HepG2 (cell line): ENCODE measurements at regions not wholly inside any gene's neighbourhood (a gene's known extent, or its start where the extent isn't known, plus 50 kb on each side); places are given as distances from the start of the nearest gene placed in this dataset.

Source experiments
- ATAC-seq: fragments of 200-7000 bp; cut with Tn5 transposase; 3 replicates; pipeline ENCODE4 v1.9.1; 2020; ENCODE audit warnings: mild to moderate bottlenecking, moderate library complexity
- BruUV-seq: library from RNA; stranded (reverse); fragments of 400-500 nt; replicated peaks from 2 replicates; lab custom pipeline; 2021; lab: Mats Ljungman, UMichigan
- CTCF ChIA-PET: fragments of 300-600 bp; formaldehyde crosslinking; extraction: SDS; loops from one replicate; lab custom pipeline; 2021; ENCODE audit warnings: low total read pairs, inconsistent platforms, low intra/inter-chr PET ratio; lab: Yijun Ruan, JAX
- POLR2A ChIA-PET: fragments of 350-600 bp; sonication (Branson Sonifier 250); formaldehyde crosslinking; loops from one replicate; lab custom pipeline; 2020; ENCODE audit warnings: antibody characterized with exemption, inconsistent platforms; lab: Yijun Ruan, JAX
- DNase-seq: peaks from one replicate; pipeline ENCODE4 v3.0.0-alpha.2; 2015; ENCODE audit warnings: low spot score
- FAIRE-seq: peaks from 3 replicates; lab custom pipeline; 2011; peaks lifted over from hg19 to GRCh38; lab: Jason Lieb, UNC
- H2AFZ ChIP-seq: one replicate; pipeline ENCODE4 v1.6.1; 2011; ENCODE audit warnings: low read length, inconsistent platforms
- H3K27ac ChIP-seq: fragments of 300-600 bp; 3 replicates; pipeline ENCODE4 v1.8.0; 2011; ENCODE audit warnings: mixed run types, mild to moderate bottlenecking, mixed read lengths, low read length, inconsistent platforms; ENCODE audit not compliant: insufficient read depth; ENCODE audit errors: extremely low read length
- H3K27me3 ChIP-seq, 2 experiments: fragments of 200-600 bp in 1 of 2; 2 replicates in 1 of 2; 3 replicates in 1 of 2; pipeline versions ENCODE4 v1.6.0 to v1.8.0; 2011; ENCODE audit warnings: low read length in 2 of 2, mild to moderate bottlenecking in 2 of 2, moderate library complexity in 2 of 2, inconsistent platforms in 1 of 2; ENCODE audit not compliant: insufficient read depth in 2 of 2, control insufficient read depth in 1 of 2
- H3K36me3 ChIP-seq, 2 experiments: fragments of 200-600 bp in 1 of 2; replicated peaks in 1 of 2; 2 replicates in 1 of 2; 3 replicates in 1 of 2; pipeline versions ENCODE4 v1.5.1 to v1.8.0; 2011; ENCODE audit warnings: low read length in 2 of 2, inconsistent platforms in 1 of 2; ENCODE audit not compliant: insufficient read depth in 2 of 2, control insufficient read depth in 1 of 2
- H3K4me1 ChIP-seq: 2 replicates; pipeline ENCODE4 v1.5.1; 2012; ENCODE audit warnings: low read length, inconsistent platforms; ENCODE audit not compliant: insufficient read depth
- H3K4me2 ChIP-seq: 2 replicates; pipeline ENCODE4 v1.6.0; 2011; ENCODE audit warnings: low read depth, low read length, inconsistent platforms
- H3K4me3 ChIP-seq, 3 experiments: fragments of 200-600 bp in 1 of 3; sonication (generic), shearing (Covaris generic) in 1 of 3; replicated peaks in 1 of 3; 2 replicates each; pipeline ENCODE4 v1.5.1; 2011 to 2016; ENCODE audit warnings: low read length in 3 of 3, inconsistent platforms in 2 of 3, low read depth in 2 of 3, mild to moderate bottlenecking in 2 of 3, control low read depth in 1 of 3, mixed read lengths in 1 of 3; ENCODE audit not compliant: insufficient read depth in 1 of 3
- H3K79me2 ChIP-seq: one replicate; pipeline ENCODE4 v1.6.1; 2011; ENCODE audit warnings: low read length, inconsistent platforms; ENCODE audit not compliant: insufficient read depth
- H3K9ac ChIP-seq: 2 replicates; pipeline ENCODE4 v1.6.0; 2011; ENCODE audit warnings: mild to moderate bottlenecking, low read depth, low read length, inconsistent platforms; ENCODE audit not compliant: insufficient read depth
- H3K9me3 ChIP-seq: 2 replicates; pipeline ENCODE4 v1.5.1; 2012; ENCODE audit warnings: mild to moderate bottlenecking, low read length
- H4K20me1 ChIP-seq: 2 replicates; pipeline ENCODE4 v1.6.0; 2011; ENCODE audit warnings: inconsistent platforms, mild to moderate bottlenecking, low read length, moderate library complexity; ENCODE audit not compliant: insufficient read depth
- ATF7 ChIP-seq, 2 experiments: fragments of 450-650 bp in 1 of 2; sonication (generic) in 1 of 2; formaldehyde crosslinking in 1 of 2; IDR thresholded peaks; 2 replicates each; pipeline versions ENCODE4 v1.4.0 to v1.6.1; 2016 to 2020; ENCODE audit warnings: antibody characterized with exemption in 1 of 2, mild to moderate bottlenecking in 1 of 2, missing genetic modification reagents in 1 of 2
- KDM2A ChIP-seq: sonication (generic); formaldehyde crosslinking; IDR thresholded peaks from 2 replicates; pipeline ENCODE4 v1.4.0; 2020; ENCODE audit warnings: low read depth, missing genetic modification reagents, borderline replicate concordance
- MAF1 ChIP-seq: sonication (generic); formaldehyde crosslinking; IDR thresholded peaks from 2 replicates; pipeline ENCODE4 v1.5.0; 2020; ENCODE audit warnings: missing genetic modification reagents, borderline replicate concordance
- NR3C1 ChIP-seq: sonication (generic); formaldehyde crosslinking; IDR thresholded peaks from 2 replicates; pipeline ENCODE4 v1.4.0; 2020; ENCODE audit warnings: missing genetic modification reagents
- RFX3 ChIP-seq: IDR thresholded peaks from 2 replicates; pipeline ENCODE4 v1.6.1; 2016; ENCODE audit warnings: missing biosample characterization, missing genetic modification reagents
- SKI ChIP-seq: fragments of 450-650 bp; IDR thresholded peaks from one replicate; pipeline ENCODE4 v1.6.1; 2018; ENCODE audit warnings: mild to moderate bottlenecking; ENCODE audit not compliant: partially characterized antibody
- STAT5B ChIP-seq: sonication (generic); formaldehyde crosslinking; IDR thresholded peaks from 2 replicates; pipeline ENCODE4 v1.4.0; 2020; ENCODE audit warnings: missing genetic modification reagents
- TCF12 ChIP-seq, 2 experiments: fragments of 450-650 bp in 1 of 2; sonication (generic) in 1 of 2; formaldehyde crosslinking in 1 of 2; IDR thresholded peaks; 2 replicates each; pipeline versions ENCODE4 v1.6.1 to v1.8.0; 2017 to 2022; ENCODE audit warnings: antibody characterized with exemption in 1 of 2, mild to moderate bottlenecking in 1 of 2, missing genetic modification reagents in 1 of 2, moderate library complexity in 1 of 2
- TCF7 ChIP-seq: sonication (generic); IDR thresholded peaks from 2 replicates; pipeline ENCODE4 v1.6.1; 2016; ENCODE audit warnings: antibody characterized with exemption, low read depth
- ZBTB1 ChIP-seq: sonication (generic); formaldehyde crosslinking; IDR thresholded peaks from 2 replicates; pipeline ENCODE4 v1.4.0; 2020; ENCODE audit warnings: missing genetic modification reagents, borderline replicate concordance
- ZFP90 ChIP-seq: sonication (generic); formaldehyde crosslinking; IDR thresholded peaks from 2 replicates; pipeline ENCODE4 v1.8.0; 2022; ENCODE audit warnings: missing genetic modification reagents, mild to moderate bottlenecking, inconsistent platforms, borderline replicate concordance
- ZNF232 ChIP-seq: sonication (generic); formaldehyde crosslinking; IDR thresholded peaks from 2 replicates; pipeline ENCODE4 v1.4.0; 2020; ENCODE audit warnings: missing genetic modification reagents, borderline replicate concordance
- ZNF296 ChIP-seq: sonication (generic); formaldehyde crosslinking; conservative IDR thresholded peaks from 2 replicates; pipeline ENCODE4 v1.5.0; 2020; ENCODE audit warnings: mild to moderate bottlenecking, missing genetic modification reagents
- ZNF484 ChIP-seq: sonication (generic); formaldehyde crosslinking; IDR thresholded peaks from 2 replicates; pipeline ENCODE4 v1.5.1; 2020; ENCODE audit warnings: mild to moderate bottlenecking, low read depth, missing genetic modification reagents, borderline replicate concordance
- ZNF713 ChIP-seq: sonication (generic); formaldehyde crosslinking; IDR thresholded peaks from 2 replicates; pipeline ENCODE4 v1.4.0; 2020; ENCODE audit warnings: mild to moderate bottlenecking, missing genetic modification reagents
- ZNF724P ChIP-seq: sonication (generic); formaldehyde crosslinking; IDR thresholded peaks from 2 replicates; pipeline ENCODE4 v1.8.0; 2022; ENCODE audit warnings: missing genetic modification reagents, borderline replicate concordance
- WGBS: methylation state at CpG from one replicate; pipeline ENCODE4 v1.1.6; 2017; ENCODE audit warnings: low lambda C conversion rate; 5-methylcytosine and 5-hydroxymethylcytosine counted together
- in situ Hi-C: cut with HindIII; loops from 2 replicates; pipeline ENCODE4 v1.10.0; 2017; ENCODE audit warnings: low pct_unique_long_range_greater_than_20kb; ENCODE audit not compliant: extremely low pct_ligation_motif_present
- intact Hi-C: fragments of 100-400 bp; cut with micrococcal nuclease; formaldehyde crosslinking; loops from one replicate; pipeline ENCODE4 v1.10.0; 2022; ENCODE audit not compliant: unreplicated experiment
- TF ChIP-seq, protein P1 (sequence below): sonication (generic); formaldehyde crosslinking; IDR thresholded peaks from 2 replicates; pipeline ENCODE4 v1.4.0; 2020; ENCODE audit warnings: missing genetic modification reagents, mild to moderate bottlenecking, borderline replicate concordance
- TF ChIP-seq, protein P2 (sequence below): sonication (generic); formaldehyde crosslinking; IDR thresholded peaks from 2 replicates; pipeline ENCODE4 v1.4.0; 2020; ENCODE audit warnings: mild to moderate bottlenecking, missing genetic modification reagents

DNA sequence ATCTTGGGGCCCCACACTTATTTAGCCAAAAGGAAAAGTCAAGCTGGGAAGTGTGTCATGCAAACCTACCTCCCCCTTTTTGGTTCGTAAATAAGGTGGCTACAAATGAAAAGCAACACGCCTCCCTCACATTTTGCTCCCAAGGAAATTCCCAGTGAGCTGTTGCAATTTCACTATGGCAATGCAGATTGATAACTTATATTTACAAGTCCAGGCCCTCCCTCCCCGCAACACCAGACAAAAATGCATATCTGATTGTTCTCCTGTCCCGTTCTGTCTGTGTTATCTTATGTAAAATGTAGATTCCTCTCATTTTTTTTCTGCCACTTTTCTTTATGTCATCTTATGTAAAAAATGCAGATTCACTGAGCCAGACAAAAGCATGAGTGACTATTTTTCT is 1305.3 kb downstream of the SLITRK5 start:
- BruUV-seq = no TSS peak
- Histone ChIP-seq H3K9me3 (no peaks in the 10 kb centered on the region), H2AFZ (no peak overlapping the region), H3K27ac (no peak overlapping the region), H3K4me1 (no peaks in the 10 kb centered on the region), H3K9ac (no peak overlapping the region), H4K20me1 (no peaks in the 10 kb centered on the region), H3K4me3 (no peak overlapping the region), H3K79me2 (no peaks in the 10 kb centered on the region), H3K4me2 (no peak overlapping the region), H3K27me3 (no peaks in the 10 kb centered on the region), H3K36me3 (no peaks in the 10 kb centered on the region)
- WGBS = 2% methylated on average over 4 of the region's 4 CpGs
- no peak for FAIRE-seq
- ATAC-seq = no peak
- ChIA-PET CTCF (no interaction called here), POLR2A (no interaction called here)
- DNase-seq = no peak
- in situ Hi-C loops (no loop called here), intact Hi-C loops (no loop called here)
- no peak for TF ChIP-seq ZNF484 (CRISPR knock-in tag)
- no peak for TF ChIP-seq ZNF724P (CRISPR knock-in tag)
- TF ChIP-seq, protein P1, sequence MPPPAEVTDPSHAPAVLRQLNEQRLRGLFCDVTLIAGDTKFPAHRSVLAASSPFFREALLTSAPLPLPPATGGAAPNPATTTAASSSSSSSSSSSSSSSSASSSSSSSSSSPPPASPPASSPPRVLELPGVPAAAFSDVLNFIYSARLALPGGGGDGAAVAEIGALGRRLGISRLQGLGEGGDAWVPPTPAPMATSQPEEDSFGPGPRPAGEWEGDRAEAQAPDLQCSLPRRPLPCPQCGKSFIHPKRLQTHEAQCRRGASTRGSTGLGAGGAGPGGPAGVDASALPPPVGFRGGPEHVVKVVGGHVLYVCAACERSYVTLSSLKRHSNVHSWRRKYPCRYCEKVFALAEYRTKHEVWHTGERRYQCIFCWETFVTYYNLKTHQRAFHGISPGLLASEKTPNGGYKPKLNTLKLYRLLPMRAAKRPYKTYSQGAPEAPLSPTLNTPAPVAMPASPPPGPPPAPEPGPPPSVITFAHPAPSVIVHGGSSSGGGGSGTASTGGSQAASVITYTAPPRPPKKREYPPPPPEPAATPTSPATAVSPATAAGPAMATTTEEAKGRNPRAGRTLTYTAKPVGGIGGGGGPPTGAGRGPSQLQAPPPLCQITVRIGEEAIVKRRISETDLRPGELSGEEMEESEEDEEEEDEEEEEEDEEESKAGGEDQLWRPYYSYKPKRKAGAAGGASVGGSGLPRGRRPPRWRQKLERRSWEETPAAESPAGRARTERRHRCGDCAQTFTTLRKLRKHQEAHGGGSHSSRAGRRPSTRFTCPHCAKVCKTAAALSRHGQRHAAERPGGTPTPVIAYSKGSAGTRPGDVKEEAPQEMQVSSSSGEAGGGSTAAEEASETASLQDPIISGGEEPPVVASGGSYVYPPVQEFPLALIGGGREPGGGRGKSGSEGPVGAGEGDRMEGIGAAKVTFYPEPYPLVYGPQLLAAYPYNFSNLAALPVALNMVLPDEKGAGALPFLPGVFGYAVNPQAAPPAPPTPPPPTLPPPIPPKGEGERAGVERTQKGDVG = no peak
- no peak for TF ChIP-seq ZFP90
- no peak for TF ChIP-seq KDM2A (CRISPR knock-in tag)
- no peak for TF ChIP-seq TCF7
- no peak for TF ChIP-seq NR3C1
- no peak for TF ChIP-seq STAT5B
- no peak for TF ChIP-seq ZNF232
- TF ChIP-seq TCF12 (IDR thresholded peaks at IDR 0.05) = no peak
- TF ChIP-seq TCF12 (CRISPR knock-in tag; IDR thresholded peaks at IDR 0.05) = no peak
- TF ChIP-seq SKI = no peak
- TF ChIP-seq, protein P2, sequence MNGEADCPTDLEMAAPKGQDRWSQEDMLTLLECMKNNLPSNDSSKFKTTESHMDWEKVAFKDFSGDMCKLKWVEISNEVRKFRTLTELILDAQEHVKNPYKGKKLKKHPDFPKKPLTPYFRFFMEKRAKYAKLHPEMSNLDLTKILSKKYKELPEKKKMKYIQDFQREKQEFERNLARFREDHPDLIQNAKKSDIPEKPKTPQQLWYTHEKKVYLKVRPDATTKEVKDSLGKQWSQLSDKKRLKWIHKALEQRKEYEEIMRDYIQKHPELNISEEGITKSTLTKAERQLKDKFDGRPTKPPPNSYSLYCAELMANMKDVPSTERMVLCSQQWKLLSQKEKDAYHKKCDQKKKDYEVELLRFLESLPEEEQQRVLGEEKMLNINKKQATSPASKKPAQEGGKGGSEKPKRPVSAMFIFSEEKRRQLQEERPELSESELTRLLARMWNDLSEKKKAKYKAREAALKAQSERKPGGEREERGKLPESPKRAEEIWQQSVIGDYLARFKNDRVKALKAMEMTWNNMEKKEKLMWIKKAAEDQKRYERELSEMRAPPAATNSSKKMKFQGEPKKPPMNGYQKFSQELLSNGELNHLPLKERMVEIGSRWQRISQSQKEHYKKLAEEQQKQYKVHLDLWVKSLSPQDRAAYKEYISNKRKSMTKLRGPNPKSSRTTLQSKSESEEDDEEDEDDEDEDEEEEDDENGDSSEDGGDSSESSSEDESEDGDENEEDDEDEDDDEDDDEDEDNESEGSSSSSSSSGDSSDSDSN (CRISPR knock-in tag) = no peak
- no peak for TF ChIP-seq MAF1 (CRISPR knock-in tag)
- no peak for TF ChIP-seq RFX3 (CRISPR knock-in tag)
- TF ChIP-seq ZNF296 (CRISPR knock-in tag) = no peak
- TF ChIP-seq ZNF713 = no peak
- no peak for TF ChIP-seq ATF7 (IDR thresholded peaks at IDR 0.05)
- TF ChIP-seq ATF7 (CRISPR knock-in tag; IDR thresholded peaks at IDR 0.05) = no peak
- no peak for TF ChIP-seq ZBTB1 (CRISPR knock-in tag)
